Central memory CD8-positive, alpha-beta T cell (primary cell): ENCODE measurements at regions not wholly inside any gene's neighbourhood (a gene's known extent, or its start where the extent isn't known, plus 50 kb on each side); places are given as distances from the start of the nearest gene placed in this dataset.
"Not testable (repeated sequence)": the region's sequence is repeated elsewhere in the genome, so short reads cannot be mapped to it uniquely, and the experiment has no call there.

Experiments
- ATAC-seq: fragments of 150-1000 bp; cut with Tn5 transposase; replicated peaks from 2 replicates; pipeline ENCODE4 v1.10.0; 2022; ENCODE audit warnings: mild to moderate bottlenecking, moderate FRiP score, moderate number of reproducible peaks; ENCODE audit not compliant: poor library complexity, severe bottlenecking; ENCODE audit errors: extremely low read depth
- DNase-seq, 2 donors: peaks; one replicate each; pipeline ENCODE4 v3.0.0; 2021; ENCODE audit warnings: low spot score in 2 of 2
- H3K27ac Mint-ChIP-seq: one replicate; pipeline ENCODE4 v1.8.0; 2022; ENCODE audit warnings: low read depth, mild to moderate bottlenecking, moderate library complexity, mixed read lengths
- H3K27me3 Mint-ChIP-seq: one replicate; pipeline ENCODE4 v1.8.0; 2022; ENCODE audit warnings: mixed read lengths
- H3K36me3 Mint-ChIP-seq: one replicate; pipeline ENCODE4 v1.8.0; 2022; ENCODE audit warnings: mild to moderate bottlenecking, moderate library complexity, mixed read lengths; ENCODE audit not compliant: insufficient read depth
- H3K4me1 Mint-ChIP-seq: one replicate; pipeline ENCODE4 v1.8.0; 2022; ENCODE audit warnings: mixed read lengths
- H3K4me3 Mint-ChIP-seq: one replicate; pipeline ENCODE4 v1.8.0; 2022; ENCODE audit warnings: mild to moderate bottlenecking, moderate library complexity, mixed read lengths
- H3K9me3 Mint-ChIP-seq: one replicate; pipeline ENCODE4 v1.8.0; 2022; ENCODE audit warnings: mixed read lengths

DNA sequence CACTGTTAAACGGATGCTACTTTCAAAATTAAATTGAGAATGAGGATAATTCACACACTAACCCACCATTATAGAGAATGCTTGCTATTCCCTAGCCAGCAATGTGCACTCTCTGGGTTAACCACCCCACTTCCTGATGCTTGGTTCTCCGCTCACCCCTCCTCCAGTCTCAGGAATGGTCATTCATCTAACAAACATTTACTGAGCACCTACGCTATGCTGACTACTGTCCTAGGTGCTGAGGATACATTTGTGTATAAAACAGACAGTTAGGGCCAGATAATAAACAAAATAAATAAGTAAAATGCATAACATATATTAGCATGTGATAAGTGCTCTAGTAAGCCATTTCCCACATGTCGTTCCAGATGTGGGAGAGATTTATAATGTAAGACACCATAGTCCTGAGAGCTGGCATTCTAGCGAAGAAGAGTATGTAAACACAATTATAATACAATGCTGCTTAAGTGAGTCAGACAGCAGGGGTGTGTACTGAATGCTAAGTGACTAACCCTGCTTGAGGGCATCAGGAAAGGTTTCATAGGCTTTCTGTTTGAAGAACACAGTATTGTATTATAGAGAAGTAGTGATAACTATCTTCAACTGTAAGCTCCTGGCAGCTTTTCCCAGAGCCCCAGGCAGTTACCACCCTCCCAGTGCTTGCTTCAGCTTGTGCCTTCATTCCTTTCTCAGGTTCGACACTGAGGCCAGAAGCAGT, 126.7 kb upstream of the CACHD1 start:
- no peak overlapping the region for H3K27ac Mint-ChIP-seq
- ATAC-seq (no peak), DNase-seq (no peak)
- no peaks in the 10 kb centered on the region for H3K4me1 Mint-ChIP-seq
- peaks cover 6% of the 10 kb centered on the region for H3K9me3 Mint-ChIP-seq
- no peak overlapping the region for H3K4me3 Mint-ChIP-seq
- H3K36me3 Mint-ChIP-seq = no peaks in the 10 kb centered on the region
- peaks cover 36% of the 10 kb centered on the region for H3K27me3 Mint-ChIP-seq

- H3K27me3 Mint-ChIP-seq = peaks cover 36% of the 10 kb centered on the region
- DNase-seq (no peak), ATAC-seq (no peak)
- no peaks in the 10 kb centered on the region for H3K36me3 Mint-ChIP-seq
- H3K4me3 Mint-ChIP-seq = no peak overlapping the region
- no peak overlapping the region for H3K27ac Mint-ChIP-seq
- H3K4me1 Mint-ChIP-seq = no peaks in the 10 kb centered on the region
- H3K9me3 Mint-ChIP-seq = peaks cover 6% of the 10 kb centered on the region
Measured at GRCh38 chr1:64343823-64344190, 126.1 kb upstream of the CACHD1 start.

GRCh38 chr1:64348270-64348960, 121.5 kb upstream of the CACHD1 start:
- Mint-ChIP-seq H3K4me3 (no peak overlapping the region), H3K36me3 (no peaks in the 10 kb centered on the region), H3K27me3 (peaks cover 12% of the 10 kb centered on the region), H3K4me1 (no peaks in the 10 kb centered on the region), H3K27ac (no peak overlapping the region), H3K9me3 (no peaks in the 10 kb centered on the region)
- ATAC-seq = no peak
- DNase-seq = no peak

GRCh38 chr1:64348961-64349648, 120.8 kb upstream of the CACHD1 start:
- peaks cover 14% of the 10 kb centered on the region for H3K27me3 Mint-ChIP-seq
- DNase-seq = no peak
- H3K27ac Mint-ChIP-seq = no peak overlapping the region
- no peaks in the 10 kb centered on the region for H3K9me3 Mint-ChIP-seq
- H3K4me1 Mint-ChIP-seq = no peaks in the 10 kb centered on the region
- ATAC-seq = no peak
- no peaks in the 10 kb centered on the region for H3K36me3 Mint-ChIP-seq
- no peak overlapping the region for H3K4me3 Mint-ChIP-seq

GRCh38 chr1:64355534-64355933, 114.4 kb upstream of the CACHD1 start:
- not testable (repeated sequence) for ATAC-seq, H3K9me3 Mint-ChIP-seq, DNase-seq, H3K27ac Mint-ChIP-seq, H3K4me1 Mint-ChIP-seq, H3K4me3 Mint-ChIP-seq, H3K36me3 Mint-ChIP-seq
- peaks cover 59% of the 10 kb centered on the region for H3K27me3 Mint-ChIP-seq

DNA sequence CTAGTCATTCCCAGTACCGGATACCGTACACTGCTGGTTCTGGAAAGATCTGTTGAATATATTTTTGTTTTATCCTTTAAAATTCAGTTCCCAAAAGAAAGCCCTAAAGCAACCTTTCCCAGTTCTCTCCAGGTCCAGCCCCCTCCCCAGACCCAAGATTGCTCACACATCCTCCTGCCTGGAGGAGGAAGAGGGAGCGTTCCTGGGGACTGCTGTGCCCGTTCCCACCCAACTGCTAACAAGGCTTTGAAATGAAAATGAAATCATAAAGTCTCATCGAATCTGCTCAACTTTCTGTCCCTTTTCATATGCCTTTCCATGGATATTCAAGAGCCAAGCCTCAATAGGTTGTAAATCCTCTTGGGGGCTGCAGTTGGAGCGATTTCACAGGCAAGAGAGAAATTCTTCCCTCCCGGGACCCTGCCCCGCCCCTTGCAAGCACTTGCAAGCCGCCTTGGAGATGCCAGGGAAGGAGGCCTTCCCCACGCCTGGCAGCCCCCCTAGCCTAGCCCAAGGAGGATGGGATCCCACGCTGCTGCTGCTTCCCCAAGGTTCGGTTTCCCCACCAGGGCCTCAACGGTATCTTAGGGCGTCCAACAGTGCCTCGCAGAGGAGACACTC, 113.2 kb upstream of the CACHD1 start:
- Mint-ChIP-seq H3K27ac (no peak overlapping the region), H3K36me3 (no peaks in the 10 kb centered on the region), H3K27me3 (peaks cover 57% of the 10 kb centered on the region), H3K4me1 (no peaks in the 10 kb centered on the region), H3K4me3 (no peak overlapping the region), H3K9me3 (no peaks in the 10 kb centered on the region)
- ATAC-seq (no peak), DNase-seq (no peak)

GRCh38 chr1:64357422-64357821, 112.5 kb upstream of the CACHD1 start:
- Mint-ChIP-seq H3K9me3 (no peaks in the 10 kb centered on the region), H3K36me3 (no peaks in the 10 kb centered on the region), H3K4me3 (no peak overlapping the region), H3K4me1 (no peaks in the 10 kb centered on the region), H3K27ac (no peak overlapping the region), H3K27me3 (peaks cover 50% of the 10 kb centered on the region)
- ATAC-seq = no peak
- DNase-seq = no peak

GRCh38 chr1:64358692-64359091, 111.2 kb upstream of the CACHD1 start:
- no peaks in the 10 kb centered on the region for H3K36me3 Mint-ChIP-seq
- H3K9me3 Mint-ChIP-seq = no peaks in the 10 kb centered on the region
- DNase-seq (no peak), ATAC-seq (no peak)
- no peak overlapping the region for H3K4me3 Mint-ChIP-seq
- peaks cover 48% of the 10 kb centered on the region for H3K27me3 Mint-ChIP-seq
- H3K27ac Mint-ChIP-seq = no peak overlapping the region
- no peaks in the 10 kb centered on the region for H3K4me1 Mint-ChIP-seq

DNA sequence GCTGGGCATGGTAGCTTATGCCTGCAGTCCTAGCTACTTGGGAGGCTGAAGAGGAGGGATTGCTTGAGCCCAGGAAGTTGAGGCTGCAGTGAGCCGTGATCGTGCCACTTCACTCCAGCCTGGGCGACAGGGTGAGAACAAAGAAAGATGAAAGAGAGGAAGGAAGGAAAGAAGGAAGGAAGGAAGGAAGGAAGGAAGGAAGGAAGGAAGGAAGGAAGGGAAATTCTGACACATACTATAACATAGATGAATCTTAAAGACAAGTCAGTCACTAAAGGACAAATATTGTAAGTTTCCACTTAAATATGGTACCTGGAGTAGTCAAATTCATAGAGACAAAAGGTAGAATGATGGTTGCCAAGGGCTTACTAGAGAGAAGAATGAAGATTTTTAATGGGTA, 108.0 kb upstream of the CACHD1 start:
- Mint-ChIP-seq H3K9me3 (no peaks in the 10 kb centered on the region), H3K4me1 (no peaks in the 10 kb centered on the region), H3K4me3 (no peak overlapping the region), H3K27ac (no peak overlapping the region), H3K36me3 (no peaks in the 10 kb centered on the region), H3K27me3 (peaks cover 43% of the 10 kb centered on the region)
- no peak for ATAC-seq
- DNase-seq = no peak

GRCh38 chr1:64363111-64363510, 106.8 kb upstream of the CACHD1 start:
- Mint-ChIP-seq H3K36me3 (no peaks in the 10 kb centered on the region), H3K4me3 (no peak overlapping the region), H3K27ac (no peak overlapping the region), H3K4me1 (no peaks in the 10 kb centered on the region), H3K27me3 (peaks cover 39% of the 10 kb centered on the region), H3K9me3 (no peaks in the 10 kb centered on the region)
- no peak for ATAC-seq
- DNase-seq = no peak

DNA sequence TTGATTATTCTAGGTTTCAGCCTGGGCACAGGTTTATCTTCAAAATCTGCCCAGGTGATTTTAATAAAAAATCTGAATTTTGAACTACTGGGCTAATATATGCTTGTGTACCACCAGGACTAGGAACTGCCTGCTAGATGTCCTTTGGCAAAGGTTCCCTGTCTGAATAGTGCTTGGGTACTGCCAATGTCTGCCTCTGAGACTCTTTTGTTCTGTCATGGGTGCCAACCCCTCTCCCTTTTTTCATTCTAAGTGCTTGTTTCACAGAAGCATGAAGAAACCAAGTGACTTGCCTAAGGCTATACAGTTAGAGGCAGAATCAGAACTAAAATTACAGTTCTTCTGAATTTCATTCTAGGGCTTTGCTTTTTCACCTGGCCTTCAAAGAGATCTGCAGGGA, 106.3 kb upstream of the CACHD1 start:
- no peak overlapping the region for H3K27ac Mint-ChIP-seq
- H3K27me3 Mint-ChIP-seq = peaks cover 37% of the 10 kb centered on the region
- H3K36me3 Mint-ChIP-seq = no peaks in the 10 kb centered on the region
- DNase-seq (no peak), ATAC-seq (no peak)
- no peaks in the 10 kb centered on the region for H3K4me1 Mint-ChIP-seq
- H3K9me3 Mint-ChIP-seq = no peaks in the 10 kb centered on the region
- H3K4me3 Mint-ChIP-seq = no peak overlapping the region

DNA sequence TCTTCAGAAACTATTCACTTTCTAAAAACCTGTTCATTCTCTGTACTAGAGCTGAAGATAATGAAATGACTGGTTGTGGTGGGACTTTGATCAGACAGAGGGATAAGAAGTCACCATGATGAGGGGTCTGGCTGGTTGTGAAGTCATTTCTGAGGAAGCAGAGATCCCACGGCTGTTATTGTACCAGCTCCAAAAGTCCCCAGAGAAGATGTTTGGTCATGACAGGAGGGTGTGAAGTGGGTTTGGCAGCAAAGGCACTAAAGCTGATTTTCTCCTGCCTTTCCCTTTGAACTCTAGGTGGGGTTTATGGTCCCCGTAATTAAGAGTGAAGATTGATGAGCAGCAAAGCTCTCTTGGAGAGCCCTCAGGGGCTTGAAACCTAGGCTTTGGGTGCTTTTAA, 103.1 kb upstream of the CACHD1 start:
- H3K4me1 Mint-ChIP-seq = no peaks in the 10 kb centered on the region
- no peak overlapping the region for H3K4me3 Mint-ChIP-seq
- no peak overlapping the region for H3K27ac Mint-ChIP-seq
- no peak for DNase-seq
- no peak for ATAC-seq
- H3K36me3 Mint-ChIP-seq = no peaks in the 10 kb centered on the region
- no peaks in the 10 kb centered on the region for H3K9me3 Mint-ChIP-seq
- peaks cover 20% of the 10 kb centered on the region for H3K27me3 Mint-ChIP-seq
